ENCODE measurements at regions not wholly inside any gene's neighbourhood (a gene's known extent, or its start where the extent isn't known, plus 50 kb on each side); places are given as distances from the start of the nearest gene placed in this dataset.

DNA sequence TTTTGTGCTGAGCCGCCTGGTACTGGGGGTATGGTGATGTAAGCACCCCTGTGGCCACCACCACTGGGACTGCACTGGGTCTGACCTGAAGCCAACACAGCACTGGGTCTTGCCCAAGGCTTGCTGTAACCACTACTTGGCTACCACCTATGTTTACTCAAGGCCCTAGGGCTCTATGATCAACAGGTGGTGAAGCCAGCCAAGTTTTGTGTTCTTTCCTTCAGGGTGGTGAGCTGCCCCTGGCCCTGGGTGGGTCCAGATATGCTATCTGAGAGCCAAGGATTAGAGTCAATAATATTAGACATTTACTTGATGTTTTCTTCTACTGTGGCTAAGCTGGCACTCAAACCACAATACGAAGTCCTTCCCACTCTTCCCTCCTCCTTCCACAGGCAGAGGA lies 55.1 kb upstream of the PAGE4 start:
- intact Hi-C loops (cut with micrococcal nuclease; ENCODE audit: unreplicated experiment): no loop called here
- no peak for DNase-seq (ENCODE audit: low spot score)
- TF ChIP-seq, protein P1, sequence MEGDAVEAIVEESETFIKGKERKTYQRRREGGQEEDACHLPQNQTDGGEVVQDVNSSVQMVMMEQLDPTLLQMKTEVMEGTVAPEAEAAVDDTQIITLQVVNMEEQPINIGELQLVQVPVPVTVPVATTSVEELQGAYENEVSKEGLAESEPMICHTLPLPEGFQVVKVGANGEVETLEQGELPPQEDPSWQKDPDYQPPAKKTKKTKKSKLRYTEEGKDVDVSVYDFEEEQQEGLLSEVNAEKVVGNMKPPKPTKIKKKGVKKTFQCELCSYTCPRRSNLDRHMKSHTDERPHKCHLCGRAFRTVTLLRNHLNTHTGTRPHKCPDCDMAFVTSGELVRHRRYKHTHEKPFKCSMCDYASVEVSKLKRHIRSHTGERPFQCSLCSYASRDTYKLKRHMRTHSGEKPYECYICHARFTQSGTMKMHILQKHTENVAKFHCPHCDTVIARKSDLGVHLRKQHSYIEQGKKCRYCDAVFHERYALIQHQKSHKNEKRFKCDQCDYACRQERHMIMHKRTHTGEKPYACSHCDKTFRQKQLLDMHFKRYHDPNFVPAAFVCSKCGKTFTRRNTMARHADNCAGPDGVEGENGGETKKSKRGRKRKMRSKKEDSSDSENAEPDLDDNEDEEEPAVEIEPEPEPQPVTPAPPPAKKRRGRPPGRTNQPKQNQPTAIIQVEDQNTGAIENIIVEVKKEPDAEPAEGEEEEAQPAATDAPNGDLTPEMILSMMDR (conservative IDR thresholded peaks at IDR 0.05; ENCODE audit: low read depth, low read length): no peak
- TF ChIP-seq EZH2 (IDR thresholded peaks at IDR 0.05; ENCODE audit: borderline replicate concordance, low read depth, low read length, poor library complexity, severe bottlenecking): no peak
- CTCF ChIA-PET: no interaction called here
- Histone ChIP-seq H3K36me3 (ENCODE audit: insufficient read depth, low read length, poor library complexity, severe bottlenecking) (no peaks in the 10 kb centered on the region), H3K27ac (ENCODE audit: low read depth, low read length, poor library complexity, severe bottlenecking) (no peak overlapping the region), H3K4me1 (ENCODE audit: insufficient read depth, low read length, poor library complexity, severe bottlenecking) (no peaks in the 10 kb centered on the region), H3K27me3 (replicated peaks; ENCODE audit: insufficient read depth, low read depth, low read length, poor library complexity) (peaks cover under 1% of the 10 kb centered on the region), H3K9me3 (ENCODE audit: low read depth, low read length, poor library complexity, severe bottlenecking) (no peaks in the 10 kb centered on the region), H3K4me3 (ENCODE audit: low read depth, low read length, poor library complexity, severe bottlenecking) (no peak overlapping the region)
- no TSS peak for BruUV-seq (replicated peaks)
- POLR2A ChIA-PET (ENCODE audit: low non-redundant PET): no interaction called here

- Histone ChIP-seq H3K27ac (ENCODE audit: low read depth, low read length, poor library complexity, severe bottlenecking) (no peak overlapping the region), H3K9me3 (ENCODE audit: low read depth, low read length, poor library complexity, severe bottlenecking) (no peaks in the 10 kb centered on the region), H3K4me1 (ENCODE audit: insufficient read depth, low read length, poor library complexity, severe bottlenecking) (no peaks in the 10 kb centered on the region), H3K27me3 (replicated peaks; ENCODE audit: insufficient read depth, low read depth, low read length, poor library complexity) (peaks cover 5% of the 10 kb centered on the region), H3K4me3 (ENCODE audit: low read depth, low read length, poor library complexity, severe bottlenecking) (no peak overlapping the region), H3K36me3 (ENCODE audit: insufficient read depth, low read length, poor library complexity, severe bottlenecking) (no peaks in the 10 kb centered on the region)
- DNase-seq (ENCODE audit: low spot score): no peak
- ChIA-PET POLR2A (ENCODE audit: low non-redundant PET) (no interaction called here), CTCF (no interaction called here)
- no TSS peak for BruUV-seq (replicated peaks)
- no peak for TF ChIP-seq EZH2 (IDR thresholded peaks at IDR 0.05; ENCODE audit: borderline replicate concordance, low read depth, low read length, poor library complexity, severe bottlenecking)
- TF ChIP-seq, protein P1 (conservative IDR thresholded peaks at IDR 0.05; ENCODE audit: low read depth, low read length): no peak
- intact Hi-C loops (cut with micrococcal nuclease; ENCODE audit: unreplicated experiment): no loop called here
Observed at GRCh38 chrX:49767236-49767635, 61.9 kb upstream of the PAGE4 start.

GRCh38 chrX:49762175-49762720 lies 66.5 kb upstream of the PAGE1 start:
- no peaks in the 10 kb centered on the region for H3K4me1 ChIP-seq (ENCODE audit: insufficient read depth, low read length, poor library complexity, severe bottlenecking)
- H3K27ac ChIP-seq (ENCODE audit: low read depth, low read length, poor library complexity, severe bottlenecking): no peak overlapping the region
- no peak overlapping the region for H3K4me3 ChIP-seq (ENCODE audit: low read depth, low read length, poor library complexity, severe bottlenecking)
- H3K9me3 ChIP-seq (ENCODE audit: low read depth, low read length, poor library complexity, severe bottlenecking): no peaks in the 10 kb centered on the region
- POLR2A ChIA-PET (ENCODE audit: low non-redundant PET): no interaction called here
- intact Hi-C loops (cut with micrococcal nuclease; ENCODE audit: unreplicated experiment): no loop called here
- CTCF ChIA-PET: no interaction called here
- DNase-seq (ENCODE audit: low spot score): no peak
- BruUV-seq (replicated peaks): no TSS peak
- H3K27me3 ChIP-seq (replicated peaks; ENCODE audit: insufficient read depth, low read depth, low read length, poor library complexity): no peaks in the 10 kb centered on the region
- TF ChIP-seq, protein P1 (conservative IDR thresholded peaks at IDR 0.05; ENCODE audit: low read depth, low read length): 0 out of 2 replicates have a peak, but pooled peaks have one; percentile 23
- no peak for TF ChIP-seq EZH2 (IDR thresholded peaks at IDR 0.05; ENCODE audit: borderline replicate concordance, low read depth, low read length, poor library complexity, severe bottlenecking)
- H3K36me3 ChIP-seq (ENCODE audit: insufficient read depth, low read length, poor library complexity, severe bottlenecking): no peaks in the 10 kb centered on the region
